HCT116 (cell line): ENCODE measurements at regions not wholly inside any gene's neighbourhood (a gene's known extent, or its start where the extent isn't known, plus 50 kb on each side); places are given as distances from the start of the nearest gene placed in this dataset.

Experiments
- ATAC-seq: fragments of 200-7000 bp; cut with Tn5 transposase; 2 replicates; pipeline ENCODE4 v1.9.1; 2020; ENCODE audit warnings: mild to moderate bottlenecking, moderate library complexity
- BruUV-seq: library from RNA; stranded (reverse); fragments of 400-500 nt; replicated peaks from 2 replicates; lab custom pipeline; 2021; lab: Mats Ljungman, UMichigan
- CTCF ChIA-PET: fragments of 300-600 bp; sonication (Branson Sonifier 250); formaldehyde crosslinking; loops from one replicate; lab custom pipeline; 2021; ENCODE audit warnings: antibody characterized with exemption; lab: Charles Lee
- POLR2A ChIA-PET: fragments of 300-600, 350-600 bp; sonication (Branson Sonifier 250); formaldehyde crosslinking; loops from one replicate; lab custom pipeline; 2021; ENCODE audit warnings: antibody characterized with exemption; lab: Charles Lee
- RAD21 ChIA-PET, 2 experiments: fragments of 300-600 bp; sonication (Branson Sonifier 250); formaldehyde crosslinking; loops; one replicate each; lab custom pipeline; 2023; ENCODE audit warnings: low total read pairs in 2 of 2; ENCODE audit not compliant: uncharacterized antibody in 2 of 2, unreplicated experiment in 2 of 2, low non-redundant PET in 1 of 2; lab: Charles Lee
- DNase-seq: peaks from one replicate; pipeline ENCODE4 v3.0.0-alpha.2; 2010; ENCODE audit warnings: low read depth, low spot score
- H2AFZ ChIP-seq: fragments of 200-600 bp; shearing (Covaris generic), sonication (generic); 2 replicates; pipeline ENCODE4 v1.6.1; 2017; ENCODE audit warnings: low read depth, mixed run types, mixed read lengths, antibody characterized with exemption, low read length; ENCODE audit not compliant: poor library complexity, severe bottlenecking
- H3K27ac ChIP-seq: 2 replicates; pipeline ENCODE4 v1.5.1; 2012; ENCODE audit warnings: low read depth, low read length
- H3K27me3 ChIP-seq: fragments of 200-600 bp; sonication (generic); 2 replicates; pipeline ENCODE4 v1.6.1; 2016; ENCODE audit warnings: mixed run types, low read length, mixed read lengths; ENCODE audit not compliant: insufficient read depth
- H3K36me3 ChIP-seq, 2 experiments: fragments of 200-500 bp in 1 of 2; fragments of 200-600 bp in 1 of 2; sonication (Bioruptor generic) in 1 of 2; sonication (generic) in 1 of 2; 2 replicates each; pipeline versions ENCODE4 v1.5.1 to v1.6.1; 2014 to 2016; ENCODE audit warnings: low read length in 2 of 2, inconsistent platforms in 1 of 2, mixed read lengths in 1 of 2, mixed run types in 1 of 2; ENCODE audit not compliant: insufficient read depth in 2 of 2, control insufficient read depth in 1 of 2
- H3K4me1 ChIP-seq, 2 experiments: fragments of 200-600 bp in 1 of 2; sonication (generic) in 1 of 2; 2 replicates each; pipeline versions ENCODE4 v1.5.1 to v1.6.1; 2012 to 2017; ENCODE audit warnings: low read length in 2 of 2, inconsistent platforms in 1 of 2, mild to moderate bottlenecking in 1 of 2, mixed read lengths in 1 of 2, mixed run types in 1 of 2, moderate library complexity in 1 of 2; ENCODE audit not compliant: insufficient read depth in 2 of 2, control insufficient read depth in 1 of 2
- H3K4me2 ChIP-seq: fragments of 200-600 bp; sonication (generic); 2 replicates; pipeline ENCODE4 v1.6.1; 2017; ENCODE audit warnings: mixed run types, low read length, mixed read lengths
- H3K4me3 ChIP-seq, 2 experiments: fragments of 200-600 bp in 1 of 2; sonication (generic) in 1 of 2; replicated peaks in 1 of 2; 2 replicates each; pipeline ENCODE4 v1.5.1; 2011 to 2016; ENCODE audit warnings: low read length in 2 of 2, control low read depth in 1 of 2, low read depth in 1 of 2, mild to moderate bottlenecking in 1 of 2, mixed read lengths in 1 of 2, mixed run types in 1 of 2
- H3K79me2 ChIP-seq: fragments of 200-600 bp; sonication (generic); 2 replicates; pipeline ENCODE4 v1.6.1; 2017; ENCODE audit warnings: mild to moderate bottlenecking, mixed run types, low read length, moderate library complexity, mixed read lengths; ENCODE audit not compliant: insufficient read depth
- H3K9ac ChIP-seq: fragments of 200-600 bp; sonication (generic); 2 replicates; pipeline ENCODE4 v1.6.1; 2016; ENCODE audit warnings: low read length, mixed read lengths
- H3K9me2 ChIP-seq: fragments of 200-600 bp; sonication (generic), shearing (Covaris generic); 2 replicates; pipeline ENCODE4 v1.6.1; 2017; ENCODE audit warnings: mixed run types, mild to moderate bottlenecking, moderate library complexity; ENCODE audit not compliant: insufficient read depth
- H3K9me3 ChIP-seq, 2 experiments: fragments of 200-500 bp in 1 of 2; fragments of 200-600 bp in 1 of 2; sonication (Bioruptor generic) in 1 of 2; sonication (generic) in 1 of 2; 2 replicates each; pipeline ENCODE4 v1.6.1; 2014 to 2017; ENCODE audit warnings: low read length in 2 of 2, mixed read lengths in 2 of 2, inconsistent platforms in 1 of 2, low read depth in 1 of 2, mild to moderate bottlenecking in 1 of 2, mixed run types in 1 of 2, moderate library complexity in 1 of 2; ENCODE audit not compliant: control insufficient read depth in 1 of 2, insufficient read depth in 1 of 2
- H4K20me1 ChIP-seq: fragments of 200-600 bp; sonication (generic), shearing (Covaris generic); 2 replicates; pipeline ENCODE4 v1.6.1; 2017; ENCODE audit warnings: mixed run types, mild to moderate bottlenecking, moderate library complexity; ENCODE audit not compliant: insufficient read depth
- ELF1 ChIP-seq: IDR thresholded peaks from 2 replicates; pipeline ENCODE4 v1.6.1; 2012; ENCODE audit warnings: low read depth, borderline replicate concordance
- EZH2 ChIP-seq: fragments of 200-600 bp; sonication (generic); IDR thresholded peaks from 2 replicates; pipeline ENCODE4 v1.6.1; 2017; ENCODE audit warnings: antibody characterized with exemption, mixed run types
- POLR2AphosphoS5 ChIP-seq: IDR thresholded peaks from 2 replicates; pipeline ENCODE4 v1.6.1; 2011; ENCODE audit warnings: mild to moderate bottlenecking, low read depth, low read length, moderate library complexity
- TCF7L2 ChIP-seq: IDR thresholded peaks from 2 replicates; pipeline ENCODE4 v1.7.0; 2011; ENCODE audit warnings: borderline replicate concordance, inconsistent platforms; ENCODE audit not compliant: insufficient read depth, insufficient read length; ENCODE audit errors: extremely low read depth
- ZNF274 ChIP-seq: fragments of 200-500 bp; sonication (Bioruptor generic); IDR thresholded peaks from 2 replicates; pipeline ENCODE4 v1.6.1; 2014; ENCODE audit warnings: mild to moderate bottlenecking, low read depth, low read length, inconsistent platforms
- intact Hi-C: fragments of 100-400 bp; cut with micrococcal nuclease; formaldehyde crosslinking; loops from 2 replicates; pipeline ENCODE4 v1.10.0; 2022
- TF ChIP-seq, protein P1 (sequence below): IDR thresholded peaks from 2 replicates; pipeline ENCODE4 v1.6.1; 2012
- TF ChIP-seq, protein P2 (sequence below): IDR thresholded peaks from 2 replicates; pipeline ENCODE4 v1.6.1; 2011; ENCODE audit warnings: mild to moderate bottlenecking, low read length, moderate library complexity; ENCODE audit not compliant: insufficient replicate concordance; ENCODE audit errors: extremely low read depth

DNA sequence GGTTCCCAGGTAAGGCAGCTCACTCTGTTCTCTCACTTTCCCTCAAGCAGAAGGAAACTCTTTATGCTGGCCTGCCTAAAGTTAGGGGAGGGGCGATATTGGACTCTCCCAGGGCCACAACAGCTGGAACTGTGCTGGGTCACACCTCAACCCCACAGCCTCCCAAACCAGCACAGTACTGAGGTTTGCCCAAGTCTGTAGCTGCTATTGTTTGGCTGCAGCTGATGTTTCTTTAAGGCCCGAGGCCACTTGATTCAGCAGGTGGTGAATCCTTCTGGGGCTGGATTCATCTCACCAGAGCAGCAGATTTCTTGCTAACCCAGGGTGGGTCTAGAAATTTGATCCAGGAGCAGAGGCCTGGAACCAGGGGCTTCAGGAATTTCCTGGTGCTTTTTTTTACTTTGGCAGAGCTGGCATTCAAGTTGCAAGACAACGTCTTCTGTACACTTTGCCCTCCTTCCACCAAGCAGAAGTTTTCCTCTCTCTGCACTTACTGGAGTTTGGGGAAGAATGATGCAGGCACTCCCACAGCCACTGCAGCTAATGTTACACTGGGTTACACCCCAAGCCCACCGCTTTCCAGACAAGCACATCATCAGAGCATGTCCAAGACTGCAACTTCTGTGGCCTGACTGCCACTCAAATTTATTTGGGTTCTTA is 544.7 kb upstream of the NDST4 start:
- intact Hi-C loops = no loop called here
- no peaks in the 10 kb centered on the region for H3K27me3 ChIP-seq
- TF ChIP-seq ZNF274 = no peak
- TF ChIP-seq, protein P1, sequence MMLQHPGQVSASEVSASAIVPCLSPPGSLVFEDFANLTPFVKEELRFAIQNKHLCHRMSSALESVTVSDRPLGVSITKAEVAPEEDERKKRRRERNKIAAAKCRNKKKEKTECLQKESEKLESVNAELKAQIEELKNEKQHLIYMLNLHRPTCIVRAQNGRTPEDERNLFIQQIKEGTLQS = no peak
- H3K9ac ChIP-seq = no peak overlapping the region
- no peaks in the 10 kb centered on the region for H3K9me3 ChIP-seq
- POLR2A ChIA-PET = no interaction called here
- H2AFZ ChIP-seq = no peak overlapping the region
- DNase-seq (no peak), ATAC-seq (no peak)
- no peak overlapping the region for H3K4me2 ChIP-seq
- no peaks in the 10 kb centered on the region for H3K9me2 ChIP-seq
- CTCF ChIA-PET = no interaction called here
- RAD21 ChIA-PET = no interaction called here
- H3K4me1 ChIP-seq = no peaks in the 10 kb centered on the region
- no TSS peak for BruUV-seq
- H3K4me3 ChIP-seq = no peak overlapping the region
- H3K79me2 ChIP-seq = no peaks in the 10 kb centered on the region
- H3K27ac ChIP-seq = no peak overlapping the region
- H4K20me1 ChIP-seq = no peaks in the 10 kb centered on the region
- H3K36me3 ChIP-seq = no peaks in the 10 kb centered on the region

DNA sequence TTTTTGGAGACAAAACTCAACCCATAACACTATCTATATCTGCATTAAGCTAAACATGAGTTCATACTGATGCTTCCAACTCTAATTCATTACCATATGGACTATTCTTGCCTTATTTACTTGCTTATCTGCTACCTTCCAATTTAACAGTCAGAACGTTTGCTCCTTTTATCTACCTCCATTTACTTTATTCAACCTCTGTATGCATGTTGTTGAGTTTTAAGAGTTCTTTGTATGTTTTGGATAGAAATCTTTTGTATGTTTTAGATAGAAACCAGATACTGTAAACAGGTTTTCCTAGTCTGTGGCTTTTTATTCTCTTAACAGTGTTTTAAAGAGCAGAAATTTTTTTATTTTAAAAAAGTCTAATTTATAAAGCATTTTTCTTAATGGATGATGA is 542.2 kb upstream of the NDST4 start:
- BruUV-seq = no TSS peak
- CTCF ChIA-PET = no interaction called here
- RAD21 ChIA-PET = no interaction called here

More for the DNA sequence above, 542.2 kb upstream of the NDST4 start:
- Histone ChIP-seq H3K4me2 (no peak overlapping the region), H4K20me1 (no peaks in the 10 kb centered on the region), H3K9me2 (no peaks in the 10 kb centered on the region), H3K4me3 (no peak overlapping the region), H3K36me3 (no peaks in the 10 kb centered on the region), H3K9ac (no peak overlapping the region), H3K4me1 (no peaks in the 10 kb centered on the region), H3K79me2 (no peaks in the 10 kb centered on the region), H3K27ac (no peak overlapping the region), H3K9me3 (no peaks in the 10 kb centered on the region), H2AFZ (no peak overlapping the region), H3K27me3 (no peaks in the 10 kb centered on the region)
- POLR2A ChIA-PET = no interaction called here
- no peak for ATAC-seq
- DNase-seq = no peak
- intact Hi-C loops = no loop called here
- TF ChIP-seq ELF1 (no peak), TCF7L2 (no peak), EZH2 (no peak), POLR2AphosphoS5 (no peak)
- TF ChIP-seq, protein P2, sequence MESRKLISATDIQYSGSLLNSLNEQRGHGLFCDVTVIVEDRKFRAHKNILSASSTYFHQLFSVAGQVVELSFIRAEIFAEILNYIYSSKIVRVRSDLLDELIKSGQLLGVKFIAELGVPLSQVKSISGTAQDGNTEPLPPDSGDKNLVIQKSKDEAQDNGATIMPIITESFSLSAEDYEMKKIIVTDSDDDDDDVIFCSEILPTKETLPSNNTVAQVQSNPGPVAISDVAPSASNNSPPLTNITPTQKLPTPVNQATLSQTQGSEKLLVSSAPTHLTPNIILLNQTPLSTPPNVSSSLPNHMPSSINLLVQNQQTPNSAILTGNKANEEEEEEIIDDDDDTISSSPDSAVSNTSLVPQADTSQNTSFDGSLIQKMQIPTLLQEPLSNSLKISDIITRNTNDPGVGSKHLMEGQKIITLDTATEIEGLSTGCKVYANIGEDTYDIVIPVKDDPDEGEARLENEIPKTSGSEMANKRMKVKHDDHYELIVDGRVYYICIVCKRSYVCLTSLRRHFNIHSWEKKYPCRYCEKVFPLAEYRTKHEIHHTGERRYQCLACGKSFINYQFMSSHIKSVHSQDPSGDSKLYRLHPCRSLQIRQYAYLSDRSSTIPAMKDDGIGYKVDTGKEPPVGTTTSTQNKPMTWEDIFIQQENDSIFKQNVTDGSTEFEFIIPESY = no peak
